HuH-7 (cell line): ENCODE measurements at regions not wholly inside any gene's neighbourhood (a gene's known extent, or its start where the extent isn't known, plus 50 kb on each side); places are given as distances from the start of the nearest gene placed in this dataset.
"Not testable (repeated sequence)": the region's sequence is repeated elsewhere in the genome, so short reads cannot be mapped to it uniquely, and the experiment has no call there.

Source experiments
- DNase-seq: peaks from one replicate; pipeline ENCODE4 v3.0.0; 2011; ENCODE audit warnings: low spot score

- no peak for DNase-seq
Observed at GRCh38 chr10:14425034-14425433, 94.3 kb upstream of the FRMD4A start.

GRCh38 chr10:14423111-14423744 is 92.5 kb upstream of the FRMD4A start:
- DNase-seq: no peak

GRCh38 chr10:14422431-14422830 is 91.7 kb upstream of the FRMD4A start:
- no peak for DNase-seq

- no peak for DNase-seq
Observed at GRCh38 chr10:14421941-14422340, 91.2 kb upstream of the FRMD4A start.

GRCh38 chr10:14417336-14417735 is 86.6 kb upstream of the FRMD4A start:
- not testable (repeated sequence) for DNase-seq

- DNase-seq: no peak
Observed at GRCh38 chr10:14416308-14416700, 85.6 kb upstream of the FRMD4A start.

- DNase-seq: no peak
Observed at GRCh38 chr10:14415676-14416307, 85.1 kb upstream of the FRMD4A start.

GRCh38 chr10:14414901-14415300 is 84.2 kb upstream of the FRMD4A start:
- DNase-seq: no peak

- DNase-seq: no peak
Observed at GRCh38 chr10:14413523-14413922, 82.8 kb upstream of the FRMD4A start.

- DNase-seq: no peak
Observed at GRCh38 chr10:14412624-14413023, 81.9 kb upstream of the FRMD4A start.

- DNase-seq: no peak
Observed at GRCh38 chr10:14409856-14410458, 79.2 kb upstream of the FRMD4A start.

- DNase-seq: no peak
Observed at GRCh38 chr10:14409247-14409646, 78.5 kb upstream of the FRMD4A start.

- no peak for DNase-seq
Observed at GRCh38 chr10:14408139-14408538, 77.4 kb upstream of the FRMD4A start.

GRCh38 chr10:14407567-14407966 is 76.8 kb upstream of the FRMD4A start:
- DNase-seq: no peak

GRCh38 chr10:14405076-14406065 is 74.6 kb upstream of the FRMD4A start:
- no peak for DNase-seq

GRCh38 chr10:14403881-14404623 is 73.3 kb upstream of the FRMD4A start:
- DNase-seq: no peak

GRCh38 chr10:14403359-14403758 is 72.6 kb upstream of the FRMD4A start:
- DNase-seq: no peak

GRCh38 chr10:14399641-14400040 is 68.9 kb upstream of the FRMD4A start:
- DNase-seq: no peak

- DNase-seq: no peak
Observed at GRCh38 chr10:14397066-14397465, 66.3 kb upstream of the FRMD4A start.

GRCh38 chr10:14396411-14397048 is 65.8 kb upstream of the FRMD4A start:
- peak; percentile 28 for DNase-seq

- no peak for DNase-seq
Observed at GRCh38 chr10:14394179-14394578, 63.5 kb upstream of the FRMD4A start.
